NCI-H2081 (cell line): ENCODE measurements at regions not wholly inside any gene's neighbourhood (a gene's known extent, or its start where the extent isn't known, plus 50 kb on each side); places are given as distances from the start of the nearest gene placed in this dataset.
A peak's percentile ranks its signal among the peaks of the same experiment; 100 is the strongest.
"Not testable (repeated sequence)": the region's sequence is repeated elsewhere in the genome, so short reads cannot be mapped to it uniquely, and the experiment has no call there.

Experiments used
- DNase-seq, 2 experiments: peaks; one replicate each; lab custom pipeline; 2025; lab: John Stamatoyannopoulos, UW

GRCh38 chr20:55159230-55159629, 683.8 kb downstream of the DOK5 start:
- DNase-seq = no peak

GRCh38 chr20:55158446-55158845, 683.1 kb downstream of the DOK5 start:
- DNase-seq = no peak

GRCh38 chr20:55155360-55155759, 680.0 kb downstream of the DOK5 start:
- DNase-seq = no peak

GRCh38 chr20:55153001-55153645, 677.7 kb downstream of the DOK5 start:
- DNase-seq = no peak

GRCh38 chr20:55151171-55151570, 675.8 kb downstream of the DOK5 start:
- no peak for DNase-seq

GRCh38 chr20:55143601-55144000, 668.2 kb downstream of the DOK5 start:
- no peak for DNase-seq

- no peak for DNase-seq
These were observed 667.5 kb downstream of the DOK5 start for GRCh38 chr20:55142932-55143331.

GRCh38 chr20:55140631-55141030, 665.2 kb downstream of the DOK5 start:
- peak; percentile 75 to 90 for DNase-seq

- DNase-seq = no peak
These were observed 663.9 kb downstream of the DOK5 start for GRCh38 chr20:55139173-55139765.

GRCh38 chr20:55135923-55136322, 660.5 kb downstream of the DOK5 start:
- no peak for DNase-seq

GRCh38 chr20:55132523-55132922, 657.1 kb downstream of the DOK5 start:
- DNase-seq = no peak

GRCh38 chr20:55117577-55117976, 642.2 kb downstream of the DOK5 start:
- DNase-seq = not testable (repeated sequence)

GRCh38 chr20:55116598-55116997, 641.2 kb downstream of the DOK5 start:
- DNase-seq = no peak

- peak in 1 of 2 experiments; percentile 28 for DNase-seq
These were observed 627.8 kb downstream of the DOK5 start for GRCh38 chr20:55103188-55103587.

- no peak for DNase-seq
These were observed 623.9 kb downstream of the DOK5 start for GRCh38 chr20:55099251-55099650.

- no peak for DNase-seq
These were observed 622.2 kb downstream of the DOK5 start for GRCh38 chr20:55097621-55098020.

- DNase-seq = peak in 1 of 2 experiments; percentile 55
These were observed 620.5 kb downstream of the DOK5 start for GRCh38 chr20:55095745-55096400.

GRCh38 chr20:55094353-55094861, 619.0 kb downstream of the DOK5 start:
- no peak for DNase-seq

- no peak for DNase-seq
These were observed 614.9 kb downstream of the DOK5 start for GRCh38 chr20:55090286-55090685.

GRCh38 chr20:55086421-55086820, 611.0 kb downstream of the DOK5 start:
- no peak for DNase-seq

- DNase-seq = no peak
These were observed 604.5 kb downstream of the DOK5 start for GRCh38 chr20:55079917-55080316.

GRCh38 chr20:55074266-55074840, 599.0 kb downstream of the DOK5 start:
- not testable (repeated sequence) for DNase-seq

GRCh38 chr20:55070001-55070400, 594.6 kb downstream of the DOK5 start:
- no peak for DNase-seq
